ENCODE measurements at regions not wholly inside any gene's neighbourhood (a gene's known extent, or its start where the extent isn't known, plus 50 kb on each side); places are given as distances from the start of the nearest gene placed in this dataset.
"Not testable (repeated sequence)": the region's sequence is repeated elsewhere in the genome, so short reads cannot be mapped to it uniquely, and the experiment has no call there.

GRCh38 chr2:195572895-195573683 lies 83.9 kb upstream of the SLC39A10 start:
- no peak for DNase-seq (ENCODE audit: low read depth, low spot score)

- no peak for DNase-seq (ENCODE audit: low read depth, low spot score)
These were observed 86.7 kb upstream of the SLC39A10 start for GRCh38 chr2:195570329-195570728.

GRCh38 chr2:195569255-195569654 lies 87.8 kb upstream of the SLC39A10 start:
- no peak for DNase-seq (ENCODE audit: low read depth, low spot score)

- DNase-seq (ENCODE audit: low read depth, low spot score), result not testable (repeated sequence)
These were observed 92.3 kb upstream of the SLC39A10 start for GRCh38 chr2:195564625-195565135.

GRCh38 chr2:195563857-195564512 lies 93.0 kb upstream of the SLC39A10 start:
- no peak for DNase-seq (ENCODE audit: low read depth, low spot score)

- DNase-seq (ENCODE audit: low read depth, low spot score), result no peak
These were observed 94.2 kb upstream of the SLC39A10 start for GRCh38 chr2:195562570-195563566.

GRCh38 chr2:195561116-195561921 lies 95.7 kb upstream of the SLC39A10 start:
- peak; percentile 44 for DNase-seq (ENCODE audit: low read depth, low spot score)

GRCh38 chr2:195560209-195560895 lies 96.7 kb upstream of the SLC39A10 start:
- DNase-seq (ENCODE audit: low read depth, low spot score), result no peak

- peak; percentile 39 for DNase-seq (ENCODE audit: low read depth, low spot score)
These were observed 97.6 kb upstream of the SLC39A10 start for GRCh38 chr2:195559431-195559914.

GRCh38 chr2:195555971-195556370 lies 101.1 kb upstream of the SLC39A10 start:
- DNase-seq (ENCODE audit: low read depth, low spot score), result no peak

- no peak for DNase-seq (ENCODE audit: low read depth, low spot score)
These were observed 104.4 kb upstream of the SLC39A10 start for GRCh38 chr2:195552581-195552980.

GRCh38 chr2:195548198-195548940 lies 108.7 kb upstream of the SLC39A10 start:
- DNase-seq (ENCODE audit: low read depth, low spot score), result no peak

- DNase-seq (ENCODE audit: low read depth, low spot score), result not testable (repeated sequence)
These were observed 109.7 kb upstream of the SLC39A10 start for GRCh38 chr2:195547268-195547840.

- no peak for DNase-seq (ENCODE audit: low read depth, low spot score)
These were observed 111.2 kb upstream of the SLC39A10 start for GRCh38 chr2:195545811-195546210.

GRCh38 chr2:195543902-195544894 lies 112.8 kb upstream of the SLC39A10 start:
- peak; percentile 40 for DNase-seq (ENCODE audit: low read depth, low spot score)

GRCh38 chr2:195543063-195543462 lies 114.0 kb upstream of the SLC39A10 start:
- DNase-seq (ENCODE audit: low read depth, low spot score), result no peak

- no peak for DNase-seq (ENCODE audit: low read depth, low spot score)
These were observed 115.0 kb upstream of the SLC39A10 start for GRCh38 chr2:195542067-195542466.

GRCh38 chr2:195538937-195539336 lies 118.1 kb upstream of the SLC39A10 start:
- no peak for DNase-seq (ENCODE audit: low read depth, low spot score)

Data from astrocyte of the hippocampus (primary cell).